ENCODE measurements at regions not wholly inside any gene's neighbourhood (a gene's known extent, or its start where the extent isn't known, plus 50 kb on each side); places are given as distances from the start of the nearest gene placed in this dataset.

DNA sequence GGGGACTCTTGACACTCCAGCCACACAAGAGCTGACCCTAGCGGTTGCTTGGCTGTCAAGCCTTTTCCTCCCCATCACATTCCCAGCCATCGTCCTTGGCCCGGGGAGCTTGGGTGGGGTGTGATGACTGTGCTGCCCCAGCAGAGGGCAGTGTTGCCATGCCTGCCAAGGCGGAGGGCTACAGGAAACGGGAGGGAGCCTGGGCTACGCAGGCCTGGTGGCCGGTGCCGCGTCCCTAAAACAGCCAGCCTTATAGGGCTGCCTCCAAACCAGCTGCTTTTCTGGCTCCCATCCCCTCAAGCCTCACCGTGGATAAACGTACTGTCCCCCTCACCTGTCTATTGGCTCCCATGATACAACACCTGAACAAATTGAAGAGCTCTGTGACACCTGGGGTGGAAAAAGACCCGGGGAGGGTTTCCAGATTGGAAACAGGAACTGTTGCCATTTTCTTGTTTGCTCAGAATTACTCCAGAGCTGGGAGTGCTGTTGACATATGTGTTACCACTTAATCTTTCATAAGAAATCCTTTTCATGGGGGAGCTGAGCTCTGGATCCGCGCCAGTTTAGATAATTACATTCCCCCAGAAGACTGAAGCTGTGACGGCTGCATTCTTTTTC lies 72.8 kb upstream of the ASTN2 start:
- peak; percentile 20 for DNase-seq (ENCODE audit: low read depth)

GRCh38 chr9:117486426-117486825 lies 71.6 kb upstream of the ASTN2 start:
- DNase-seq (ENCODE audit: low read depth): no peak

DNA sequence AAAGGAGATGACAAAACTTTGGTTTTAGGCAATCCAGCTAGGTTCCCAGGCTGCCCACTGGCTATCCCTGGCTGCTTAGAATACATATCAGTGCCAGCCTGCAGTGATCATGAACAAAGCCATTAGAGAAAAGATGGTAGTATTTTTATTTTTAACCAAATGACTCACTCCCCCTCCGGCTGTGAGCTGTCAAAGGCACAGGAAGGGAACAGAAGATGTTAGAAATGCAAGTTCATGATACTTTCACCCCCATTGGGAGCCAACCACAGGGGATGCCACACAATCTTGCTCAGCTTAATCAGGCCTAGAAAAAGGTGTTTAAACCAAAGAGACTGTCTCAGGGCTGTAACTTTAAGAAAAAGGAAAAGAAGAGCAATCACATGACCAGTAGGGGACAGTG lies 70.3 kb upstream of the ASTN2 start:
- DNase-seq (ENCODE audit: low read depth): no peak

DNA sequence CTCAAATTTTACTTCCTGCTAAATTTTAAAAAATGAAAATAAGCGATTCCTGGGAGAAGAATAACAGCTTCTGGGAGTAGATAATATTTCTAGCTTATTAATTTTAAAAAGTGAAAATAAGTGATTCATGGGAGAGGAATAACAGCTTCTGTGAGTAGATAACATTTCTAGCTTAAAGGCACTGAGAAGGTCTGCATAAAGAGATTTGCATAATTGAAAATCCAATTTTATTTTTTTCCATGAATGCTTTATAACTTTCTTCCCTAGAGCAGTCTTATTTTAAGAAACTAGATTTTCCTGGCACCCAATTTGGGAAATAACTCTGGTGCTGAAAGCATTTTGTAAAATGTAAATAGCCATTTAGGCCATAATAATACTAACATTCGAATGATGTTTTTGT lies 65.9 kb upstream of the ASTN2 start:
- no peak for DNase-seq (ENCODE audit: low read depth)

DNA sequence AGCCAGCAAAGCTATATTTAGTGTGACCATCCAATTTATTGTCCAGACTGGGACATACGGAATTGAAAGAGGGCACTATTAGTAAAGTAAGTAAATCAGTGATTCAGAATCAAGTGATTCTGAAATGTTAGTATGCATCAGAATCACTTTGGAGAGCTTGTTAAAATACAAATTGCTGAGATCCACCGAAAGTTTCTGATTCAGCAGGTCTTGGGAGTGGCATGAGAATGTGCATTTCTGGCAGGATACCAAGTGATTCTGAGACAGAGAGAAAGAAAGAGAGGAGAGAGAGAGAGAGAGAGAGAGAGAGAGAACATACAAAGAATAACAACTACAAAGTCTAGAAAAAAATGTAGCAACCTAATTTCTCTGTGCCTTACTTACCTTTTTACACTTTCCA lies 65.4 kb upstream of the ASTN2 start:
- no peak for DNase-seq (ENCODE audit: low read depth)

- DNase-seq (ENCODE audit: low read depth): no peak
Measured at GRCh38 chr9:117473293-117473692, 58.4 kb upstream of the ASTN2 start.

DNA sequence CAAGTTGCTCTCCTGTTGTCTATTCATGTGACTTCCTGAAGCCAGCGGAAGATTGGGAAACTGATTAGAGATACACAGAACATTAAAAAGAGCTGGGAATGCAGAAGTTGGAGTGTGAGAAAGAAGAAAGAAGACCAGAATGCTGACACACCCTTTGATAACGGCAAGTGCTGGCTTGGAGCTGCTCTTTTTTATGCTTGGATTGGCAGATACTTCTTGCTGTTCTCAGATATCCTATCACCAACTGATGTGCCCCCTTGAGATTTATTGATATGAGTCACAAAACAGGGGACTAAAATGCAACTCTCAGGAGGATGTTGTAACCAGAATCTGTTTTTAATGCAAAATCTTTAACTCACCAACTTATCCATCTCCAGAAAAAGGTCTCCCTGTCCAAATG lies 56.0 kb upstream of the ASTN2 start:
- no peak for DNase-seq (ENCODE audit: low read depth)

GRCh38 chr9:117470455-117470854 lies 55.6 kb upstream of the ASTN2 start:
- DNase-seq (ENCODE audit: low read depth): no peak

- no peak for DNase-seq (ENCODE audit: low read depth)
Measured at GRCh38 chr9:117466111-117466510, 51.3 kb upstream of the ASTN2 start.

- DNase-seq (ENCODE audit: low read depth): no peak
Measured at GRCh38 chr9:117465706-117466105, 50.8 kb upstream of the ASTN2 start.

GRCh38 chr9:117464941-117465616 lies 50.2 kb upstream of the ASTN2 start:
- DNase-seq (ENCODE audit: low read depth): no peak
